Motor neuron (in vitro differentiated cells): ENCODE measurements at regions not wholly inside any gene's neighbourhood (a gene's known extent, or its start where the extent isn't known, plus 50 kb on each side); places are given as distances from the start of the nearest gene placed in this dataset.
A peak's percentile ranks its signal among the peaks of the same experiment; 100 is the strongest.

Source experiments
- ATAC-seq, 8 experiments: fragments of 200-7000 bp; cut with Tn5 transposase; replicated peaks in 6 of 8; 2 replicates each; pipeline ENCODE4 v1.8.0; 2021; ENCODE audit warnings: mild to moderate bottlenecking in 8 of 8, moderate library complexity in 8 of 8
- H3K27ac ChIP-seq, 2 donors: fragments of 250-450 bp; sonication (Bioruptor Pico); 2 replicates each; pipeline ENCODE4 v1.9.0; 2021; ENCODE audit warnings: antibody characterized with exemption in 2 of 2, mild to moderate bottlenecking in 2 of 2, moderate library complexity in 1 of 2
- H3K4me1 ChIP-seq, 2 donors: fragments of 250-450 bp; sonication (Bioruptor Pico); replicated peaks in 1 of 2; 2 replicates each; pipeline ENCODE4 v1.6.1; 2021; ENCODE audit warnings: antibody characterized with exemption in 2 of 2, mild to moderate bottlenecking in 2 of 2, moderate library complexity in 1 of 2
- H3K4me3 ChIP-seq, 5 donors: fragments of 250-450 bp; sonication (Bioruptor Pico); 2 replicates each; pipeline ENCODE4 v1.9.0; 2021; ENCODE audit warnings: antibody characterized with exemption in 5 of 5, mild to moderate bottlenecking in 5 of 5, moderate library complexity in 4 of 5
- WGBS, 10 experiments: fragments of 450-650 bp; shearing (Covaris generic); methylation state at CpG; one replicate each; pipeline ENCODE4 v1.0.0; 2022; 5-methylcytosine and 5-hydroxymethylcytosine counted together
- in situ Hi-C, 9 experiments: fragments of 400-800 bp; cut with MboI; loops; one replicate each; pipeline ENCODE4 v1.15.0; 2021; ENCODE audit warnings: low sequenced_read_pairs in 9 of 9, low pct_unique_long_range_greater_than_20kb in 2 of 9; ENCODE audit not compliant: unreplicated experiment in 9 of 9

DNA sequence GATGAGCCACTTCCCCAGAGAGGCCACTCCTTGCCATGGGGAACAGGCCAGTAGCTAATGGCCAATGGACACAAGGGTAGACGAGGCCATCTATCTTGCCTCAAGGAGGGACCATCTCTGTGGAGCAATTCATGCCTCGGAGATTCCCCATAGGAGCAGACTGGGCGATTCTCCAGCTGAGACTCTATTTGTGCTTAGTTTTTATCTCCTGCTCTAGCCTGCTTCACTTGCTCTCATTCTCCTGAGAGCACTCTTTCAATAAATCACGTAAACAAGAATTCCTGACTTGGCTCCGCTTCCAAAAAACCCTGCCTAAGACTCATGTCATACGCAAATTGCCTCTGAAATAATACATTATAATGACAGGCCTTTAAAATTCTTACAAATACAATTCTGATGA is 396.4 kb upstream of the USP15 start:
- Histone ChIP-seq H3K4me1 (peaks cover 0 to 12% of the 10 kb centered on the region in 2 donors), H3K4me3 (no peak overlapping the region), H3K27ac (no peak overlapping the region)
- 37 to 100% (median 92%) methylated on average over 1 to 6 of the region's 6 CpGs; no CpG with 5 or more reads in 1 of the 10 experiments for WGBS, 10 experiments
- in situ Hi-C loops: no loop called here
- ATAC-seq: peak in 2 of 8 experiments; percentile 19 to 43

DNA sequence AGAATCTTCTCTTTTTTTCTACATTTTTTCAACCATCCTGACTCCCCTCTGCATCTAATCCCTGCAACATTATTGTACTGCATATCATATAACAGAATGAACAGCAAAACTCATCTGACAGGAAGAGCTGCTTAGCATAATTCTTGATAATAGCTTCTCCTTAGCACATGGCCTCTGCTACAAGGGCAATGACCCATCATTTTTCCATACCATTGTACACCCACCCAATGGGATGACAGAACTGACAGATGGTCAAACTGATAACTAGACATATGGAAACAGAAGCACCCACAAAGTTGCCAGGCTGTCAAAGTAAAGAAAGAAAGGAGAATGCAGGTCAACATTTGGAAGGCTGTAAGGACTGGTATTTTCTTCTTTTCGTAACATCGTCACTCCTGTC is 390.4 kb upstream of the USP15 start:
- in situ Hi-C loops: no loop called here

DNA sequence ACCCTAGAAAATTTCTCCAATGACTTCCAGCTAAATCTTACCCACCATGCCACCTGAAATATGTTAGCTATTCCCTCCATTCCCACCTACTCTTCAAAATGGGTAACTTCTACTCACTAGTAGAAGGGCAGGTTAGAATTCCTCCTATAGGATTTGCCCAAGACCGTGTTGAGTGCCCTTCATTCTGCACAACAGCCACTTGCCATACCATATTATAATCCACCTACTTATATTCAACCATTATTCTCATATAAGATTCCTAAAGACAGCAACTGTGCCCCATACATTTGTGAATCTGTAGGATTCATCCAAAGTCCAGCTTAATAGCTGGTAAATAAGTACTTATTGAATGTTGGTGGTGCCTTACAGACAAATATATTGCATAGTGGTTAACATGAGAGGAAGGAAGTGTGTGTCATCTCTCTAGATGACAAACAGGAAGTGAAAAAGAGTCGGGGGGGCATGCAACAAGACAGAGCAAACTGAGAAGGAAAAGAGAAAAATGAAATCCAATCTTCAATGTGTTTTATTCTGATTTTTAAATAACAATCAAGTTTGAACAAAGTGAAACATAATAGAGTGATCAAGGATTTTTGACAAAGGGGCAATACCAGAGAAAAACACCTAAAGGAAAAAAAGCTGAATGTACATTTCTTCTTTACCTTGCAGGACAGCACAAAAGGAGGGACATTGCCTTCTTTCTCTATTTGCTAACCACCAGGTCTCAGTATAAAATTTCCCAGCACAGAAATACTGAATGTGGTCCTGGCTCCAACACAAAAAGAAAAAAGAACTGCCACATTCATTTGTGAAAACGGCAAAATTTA is 389.3 kb upstream of the USP15 start:
- no peak overlapping the region for H3K4me3 ChIP-seq
- no peaks in the 10 kb centered on the region for H3K4me1 ChIP-seq
- in situ Hi-C loops: no loop called here
- H3K27ac ChIP-seq: no peak overlapping the region
- ATAC-seq: no peak
- 12 to 97% (median 76%) methylated on average over 2 to 3 of the region's 3 CpGs for WGBS, 10 experiments

More for the DNA sequence above, 390.4 kb upstream of the USP15 start:
- no peaks in the 10 kb centered on the region for H3K4me1 ChIP-seq
- no peak overlapping the region for H3K27ac ChIP-seq
- 10 to 82% (median 77%) methylated on average over 2 of the region's 2 CpGs; no CpG with 5 or more reads in 6 of the 10 experiments for WGBS, 10 experiments
- no peak overlapping the region for H3K4me3 ChIP-seq
- ATAC-seq: no peak

DNA sequence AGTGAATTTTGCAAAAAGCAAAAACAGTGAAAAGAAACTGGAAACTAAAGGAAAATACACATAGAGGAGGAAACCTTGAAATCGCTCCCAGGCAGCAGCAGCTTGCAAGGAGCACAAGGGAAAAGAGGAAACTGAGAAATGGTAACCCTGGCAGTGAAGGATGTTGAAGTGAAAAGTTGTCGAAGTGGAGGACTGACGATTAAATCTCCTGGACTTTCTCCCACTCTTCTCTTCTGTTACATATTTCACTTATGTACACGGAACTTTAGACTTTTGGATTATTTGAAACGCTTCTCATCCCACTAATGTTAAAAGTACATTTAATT is 388.8 kb upstream of the USP15 start:
- no peak overlapping the region for H3K4me3 ChIP-seq
- no peak for ATAC-seq
- no peaks in the 10 kb centered on the region for H3K4me1 ChIP-seq
- H3K27ac ChIP-seq: no peak overlapping the region
- in situ Hi-C loops: no loop called here
- WGBS, 10 experiments: 51 to 100% (median 74%) methylated on average over 1 to 5 of the region's 5 CpGs; no CpG with 5 or more reads in 1 of the 10 experiments

DNA sequence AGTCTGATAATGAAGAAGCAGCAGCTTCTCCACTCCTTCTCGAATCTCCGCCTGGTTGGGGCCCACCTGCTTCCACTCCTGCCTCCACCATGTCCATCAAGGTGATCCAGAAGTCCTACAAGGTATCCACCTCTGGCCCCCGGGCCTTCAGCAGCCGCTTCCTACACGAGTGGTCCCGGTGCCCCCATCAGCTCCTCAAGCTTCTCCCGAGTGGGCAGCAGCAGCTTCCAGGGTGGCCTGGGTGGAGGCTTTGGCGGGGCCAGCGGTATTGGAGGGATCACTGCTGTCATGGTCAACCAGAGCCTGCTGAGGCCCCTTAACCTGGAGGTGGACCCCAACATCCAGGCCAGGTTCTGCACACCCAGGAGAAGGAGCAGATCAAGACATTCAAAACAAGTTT is 381.0 kb upstream of the USP15 start:
- no peak overlapping the region for H3K4me3 ChIP-seq
- 0 to 100% (median 91%) methylated on average over 2 to 7 of the region's 9 CpGs; no CpG with 5 or more reads in 5 of the 10 experiments for WGBS, 10 experiments
- in situ Hi-C loops: no loop called here
- H3K4me1 ChIP-seq: no peaks in the 10 kb centered on the region
- ATAC-seq: no peak
- no peak overlapping the region for H3K27ac ChIP-seq

DNA sequence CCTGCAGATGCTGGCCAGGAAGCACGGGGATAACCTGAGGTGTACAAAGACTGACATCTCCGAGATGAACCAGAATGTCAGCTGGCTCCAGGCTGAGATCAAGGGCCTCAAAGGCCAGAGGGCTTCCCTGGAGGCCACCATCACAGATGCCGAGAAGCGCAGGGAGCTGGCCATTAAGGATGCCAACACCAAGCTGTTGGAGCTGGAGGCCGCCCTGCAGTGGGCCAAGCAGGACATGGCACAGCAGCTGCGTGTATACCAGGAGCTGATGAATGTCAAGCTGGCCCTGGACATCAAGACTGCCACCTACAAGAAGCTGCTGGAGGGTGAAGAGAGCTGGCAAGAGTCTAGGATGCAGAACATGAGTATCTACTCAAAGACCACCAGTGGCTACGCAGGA is 380.0 kb upstream of the USP15 start:
- no peak for ATAC-seq
- Histone ChIP-seq H3K27ac (no peak overlapping the region), H3K4me1 (no peaks in the 10 kb centered on the region), H3K4me3 (no peak overlapping the region)
- 81 to 100% (median 92%) methylated on average over 1 to 7 of the region's 7 CpGs; no CpG with 5 or more reads in 6 of the 10 experiments for WGBS, 10 experiments
- in situ Hi-C loops: no loop called here

DNA sequence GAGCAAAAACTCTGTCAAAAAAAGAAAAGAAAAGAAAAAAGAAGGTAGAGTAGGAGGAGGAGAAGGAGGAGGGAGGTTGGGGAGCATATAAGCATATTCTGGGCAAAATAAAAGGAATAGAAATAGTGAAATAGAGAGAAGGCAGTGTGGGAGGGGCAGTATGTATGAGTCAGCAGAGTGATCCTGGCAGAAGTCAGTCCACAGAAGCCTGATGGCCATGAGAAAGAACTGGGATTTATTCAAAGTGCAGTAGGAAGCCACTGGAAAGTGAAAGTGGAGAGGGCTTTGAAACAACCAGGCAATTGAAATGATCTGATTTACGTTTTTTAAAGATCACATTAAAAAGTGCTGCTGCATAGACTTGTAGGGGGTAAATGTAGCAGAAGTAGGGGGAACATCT is 368.6 kb upstream of the USP15 start:
- 0 to 78% (median 43%) methylated on average over 1 of the region's 1 CpG for WGBS, 10 experiments
- peak in 7 of 8 experiments; percentile 33 to 82 (median 51) for ATAC-seq
- no peak overlapping the region for H3K4me3 ChIP-seq
- no peaks in the 10 kb centered on the region for H3K4me1 ChIP-seq
- in situ Hi-C loops: no loop called here
- H3K27ac ChIP-seq: no peak overlapping the region

DNA sequence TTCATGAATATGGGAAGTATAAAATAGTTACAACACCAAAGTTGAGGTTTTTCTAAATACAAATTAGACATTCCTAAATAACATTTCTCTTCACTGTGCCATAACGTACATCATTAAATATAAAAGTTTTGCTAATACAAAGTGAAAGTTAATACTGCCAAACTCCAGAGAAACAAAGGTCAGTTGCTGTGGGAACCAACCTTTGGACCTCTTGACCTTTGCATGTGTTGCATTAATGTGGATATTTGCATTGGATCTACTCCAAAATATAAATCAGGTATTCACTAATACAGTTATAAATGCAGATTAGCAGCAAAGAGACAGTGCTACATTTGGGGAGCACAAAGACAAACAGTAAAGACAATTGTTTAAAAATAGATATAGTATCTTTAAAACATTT is 366.0 kb upstream of the USP15 start:
- Histone ChIP-seq H3K4me3 (no peak overlapping the region), H3K27ac (no peak overlapping the region), H3K4me1 (no peaks in the 10 kb centered on the region)
- WGBS, 10 experiments: 29 to 100% (median 67%) methylated on average over 1 of the region's 1 CpG; no CpG with 5 or more reads in 2 of the 10 experiments
- in situ Hi-C loops: no loop called here
- no peak for ATAC-seq

DNA sequence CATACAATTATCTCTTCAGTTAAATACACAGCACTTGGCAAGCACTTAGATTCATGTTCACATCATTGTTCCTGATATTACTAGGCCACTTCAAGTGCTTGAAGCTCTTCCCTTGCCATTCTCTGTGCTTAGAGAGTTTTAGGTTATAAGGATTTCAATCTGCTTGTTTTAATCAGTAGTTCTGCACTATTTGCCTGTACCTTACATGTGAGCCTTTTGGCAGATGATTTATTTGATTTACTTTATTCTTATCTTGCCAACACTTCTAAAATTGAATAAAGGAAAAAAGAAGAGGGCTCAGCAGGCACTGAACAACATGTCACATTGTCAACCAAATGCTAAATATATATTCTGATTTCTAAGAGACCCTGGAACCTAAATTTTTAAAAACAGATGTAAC is 363.8 kb upstream of the USP15 start:
- H3K27ac ChIP-seq: no peak overlapping the region
- H3K4me3 ChIP-seq: no peak overlapping the region
- in situ Hi-C loops: no loop called here
- ATAC-seq: no peak
- H3K4me1 ChIP-seq: no peaks in the 10 kb centered on the region

DNA sequence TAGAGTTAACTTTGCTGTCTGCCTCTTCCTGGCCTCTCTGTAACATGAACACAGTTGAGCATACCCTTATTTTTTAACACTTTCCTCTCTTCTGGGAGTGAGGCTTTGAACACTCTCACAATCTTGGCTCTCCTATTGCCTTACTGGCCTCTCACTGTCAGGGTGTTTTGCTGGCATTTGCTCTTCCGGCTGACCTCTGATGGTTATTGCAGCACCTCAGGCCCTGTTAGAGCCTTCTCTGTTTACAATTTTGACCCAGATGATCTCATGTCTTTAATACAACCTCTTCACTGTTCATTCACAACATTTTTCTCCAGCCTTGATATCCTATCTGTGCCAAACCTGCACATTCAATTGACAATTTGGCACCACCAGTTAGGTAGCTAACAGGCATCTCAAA is 357.8 kb upstream of the USP15 start:
- in situ Hi-C loops: no loop called here
- Histone ChIP-seq H3K4me3 (no peak overlapping the region), H3K4me1 (no peaks in the 10 kb centered on the region), H3K27ac (no peak overlapping the region)
- WGBS, 10 experiments: 20 to 100% (median 100%) methylated on average over 1 of the region's 1 CpG; no CpG with 5 or more reads in 3 of the 10 experiments
- no peak for ATAC-seq

DNA sequence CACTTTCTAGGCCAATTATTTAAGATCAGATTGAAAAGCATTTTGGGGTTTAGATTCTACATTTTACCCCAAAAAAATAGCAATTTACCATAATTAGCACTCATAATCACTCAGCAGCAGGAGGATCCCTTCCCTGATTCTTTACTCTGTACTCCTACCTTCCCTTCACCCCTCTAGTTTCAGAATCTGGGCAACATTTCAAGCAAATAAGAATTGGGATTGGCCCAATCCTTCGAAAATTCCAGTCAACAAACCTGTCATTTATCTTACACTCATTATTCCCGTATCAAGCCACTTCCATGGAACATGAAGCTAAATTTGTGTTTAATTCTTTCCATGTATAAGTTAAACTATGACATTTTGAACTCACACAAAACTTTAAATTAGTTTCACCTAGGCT is 349.1 kb upstream of the USP15 start:
- Histone ChIP-seq H3K27ac (no peak overlapping the region), H3K4me3 (no peak overlapping the region), H3K4me1 (no peaks in the 10 kb centered on the region)
- no peak for ATAC-seq
- in situ Hi-C loops: no loop called here
- WGBS, 10 experiments: 0 to 50% (median 39%) methylated on average over 1 to 2 of the region's 2 CpGs; no CpG with 5 or more reads in 3 of the 10 experiments

DNA sequence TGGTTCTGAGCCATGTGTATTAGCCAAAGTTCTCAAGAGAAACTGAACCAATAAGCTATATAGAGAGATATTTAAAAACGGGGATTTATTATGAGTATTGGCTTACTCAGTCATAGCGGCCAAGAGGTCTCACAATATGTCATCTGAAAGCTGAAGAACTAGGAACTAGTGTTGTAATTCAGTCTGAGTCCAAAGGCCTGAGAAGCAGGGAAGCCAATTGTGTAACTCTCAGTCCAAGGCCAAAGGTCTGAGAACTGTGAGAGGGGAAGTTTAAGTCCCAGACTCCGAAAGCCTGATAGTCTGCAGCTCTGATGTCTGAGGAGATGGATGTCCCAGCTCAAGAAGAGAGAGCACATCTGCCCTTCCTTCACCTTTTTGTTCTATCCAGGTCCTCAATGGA is 344.8 kb upstream of the USP15 start:
- H3K4me3 ChIP-seq: no peak overlapping the region
- no peak for ATAC-seq
- in situ Hi-C loops: no loop called here
- no peaks in the 10 kb centered on the region for H3K4me1 ChIP-seq
- no peak overlapping the region for H3K27ac ChIP-seq
- WGBS, 10 experiments: 0 to 100% (median 79%) methylated on average over 1 to 3 of the region's 3 CpGs; no CpG with 5 or more reads in 3 of the 10 experiments

DNA sequence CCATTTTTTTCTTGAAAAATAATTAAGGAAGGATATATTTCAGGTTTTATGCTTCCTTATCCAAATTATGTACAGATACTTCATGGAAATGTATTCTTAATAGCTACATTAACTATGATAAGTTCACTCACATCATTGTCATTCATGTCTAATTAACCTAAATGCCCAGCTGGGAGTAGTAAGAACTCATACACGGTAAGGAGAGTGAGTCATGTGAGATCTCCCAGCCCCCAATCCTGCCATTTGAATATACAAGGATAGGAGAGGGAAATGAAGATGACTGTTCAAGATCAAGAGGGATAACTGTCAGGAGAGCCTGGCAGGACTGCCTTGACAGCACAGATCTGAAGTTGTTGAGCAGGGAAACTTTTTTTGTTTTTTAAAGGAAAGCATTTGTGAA is 343.4 kb upstream of the USP15 start:
- peak in 1 of 8 experiments; percentile 29 for ATAC-seq
- Histone ChIP-seq H3K27ac (no peak overlapping the region), H3K4me3 (no peak overlapping the region), H3K4me1 (no peaks in the 10 kb centered on the region)
- in situ Hi-C loops: no loop called here
- 0 to 14% (median 0%) methylated on average over 1 of the region's 1 CpG; no CpG with 5 or more reads in 5 of the 10 experiments for WGBS, 10 experiments

DNA sequence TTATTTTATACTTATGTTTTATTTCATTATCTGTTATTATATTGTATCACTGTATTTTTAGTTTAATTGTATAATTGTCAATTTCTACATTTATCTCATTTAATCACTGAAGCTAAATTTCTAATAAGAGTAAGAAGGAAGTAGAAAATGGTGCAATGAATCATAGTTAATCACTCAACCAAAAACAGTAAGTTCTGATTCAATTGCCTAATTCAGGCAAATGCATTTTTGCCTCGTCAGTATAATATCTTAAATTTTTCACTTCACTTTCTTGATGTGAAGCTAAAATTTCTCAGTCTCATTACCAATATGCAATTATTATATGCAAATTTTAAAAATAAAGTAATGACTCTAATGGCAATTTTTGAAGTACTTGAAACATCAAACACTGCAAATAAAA is 340.5 kb upstream of the USP15 start:
- no peak overlapping the region for H3K27ac ChIP-seq
- in situ Hi-C loops: no loop called here
- ATAC-seq: no peak
- WGBS, 10 experiments: 0 to 100% (median 41%) methylated on average over 1 of the region's 1 CpG
- no peaks in the 10 kb centered on the region for H3K4me1 ChIP-seq
- H3K4me3 ChIP-seq: no peak overlapping the region
